ENCODE measurements at regions not wholly inside any gene's neighbourhood (a gene's known extent, or its start where the extent isn't known, plus 50 kb on each side); places are given as distances from the start of the nearest gene placed in this dataset.

GRCh38 chr3:117734496-117734895 is 1024.9 kb downstream of the TUSC7 start:
- TF ChIP-seq CTCF (IDR thresholded peaks at IDR 0.05) = no peak
- no peak for TF ChIP-seq POLR2A (IDR thresholded peaks at IDR 0.05)

All from adrenal gland (tissue), 5 donors.